ENCODE measurements at regions not wholly inside any gene's neighbourhood (a gene's known extent, or its start where the extent isn't known, plus 50 kb on each side); places are given as distances from the start of the nearest gene placed in this dataset.

GRCh38 chr22:47740109-47740805, 977.8 kb downstream of the TBC1D22A start:
- Histone ChIP-seq H3K27ac (ENCODE audit: low read depth in 2 of 2, low read length in 2 of 2) (no peak overlapping the region), H3K4me1 (ENCODE audit: control insufficient read depth in 2 of 2, insufficient read depth in 2 of 2, low read length in 2 of 2) (no peaks in the 10 kb centered on the region), H3K9ac (ENCODE audit: low read depth in 1 of 2, low read length in 2 of 2) (no peak overlapping the region), H3K9me3 (ENCODE audit: control insufficient read depth in 2 of 2, low read length in 2 of 2) (no peaks in the 10 kb centered on the region), H3K4me3 (ENCODE audit: low read length in 2 of 2) (no peak overlapping the region), H3K27me3 (ENCODE audit: control insufficient read depth in 2 of 2, insufficient read depth in 2 of 2, low read length in 2 of 2) (no peaks in the 10 kb centered on the region), H3K36me3 (ENCODE audit: control insufficient read depth in 2 of 2, insufficient read depth in 2 of 2, low read length in 2 of 2) (no peaks in the 10 kb centered on the region)

- H3K27ac ChIP-seq (ENCODE audit: low read depth in 2 of 2, low read length in 2 of 2) = no peak overlapping the region
These were observed 977.0 kb downstream of the TBC1D22A start for GRCh38 chr22:47739291-47740015.

GRCh38 chr22:47738472-47739013, 976.1 kb downstream of the TBC1D22A start:
- Histone ChIP-seq H3K9me3 (ENCODE audit: control insufficient read depth in 2 of 2, low read length in 2 of 2) (no peaks in the 10 kb centered on the region), H3K4me1 (ENCODE audit: control insufficient read depth in 2 of 2, insufficient read depth in 2 of 2, low read length in 2 of 2) (no peaks in the 10 kb centered on the region), H3K27me3 (ENCODE audit: control insufficient read depth in 2 of 2, insufficient read depth in 2 of 2, low read length in 2 of 2) (no peaks in the 10 kb centered on the region), H3K9ac (ENCODE audit: low read depth in 1 of 2, low read length in 2 of 2) (no peak overlapping the region), H3K36me3 (ENCODE audit: control insufficient read depth in 2 of 2, insufficient read depth in 2 of 2, low read length in 2 of 2) (no peaks in the 10 kb centered on the region), H3K4me3 (ENCODE audit: low read length in 2 of 2) (no peak overlapping the region), H3K27ac (ENCODE audit: low read depth in 2 of 2, low read length in 2 of 2) (no peak overlapping the region)

More at GRCh38 chr22:47739291-47740015, 977.0 kb downstream of the TBC1D22A start:
- Histone ChIP-seq H3K4me1 (ENCODE audit: control insufficient read depth in 2 of 2, insufficient read depth in 2 of 2, low read length in 2 of 2) (no peaks in the 10 kb centered on the region), H3K4me3 (ENCODE audit: low read length in 2 of 2) (no peak overlapping the region), H3K27me3 (ENCODE audit: control insufficient read depth in 2 of 2, insufficient read depth in 2 of 2, low read length in 2 of 2) (no peaks in the 10 kb centered on the region), H3K9me3 (ENCODE audit: control insufficient read depth in 2 of 2, low read length in 2 of 2) (no peaks in the 10 kb centered on the region), H3K36me3 (ENCODE audit: control insufficient read depth in 2 of 2, insufficient read depth in 2 of 2, low read length in 2 of 2) (no peaks in the 10 kb centered on the region), H3K9ac (ENCODE audit: low read depth in 1 of 2, low read length in 2 of 2) (no peak overlapping the region)

GRCh38 chr22:47736186-47737034, 974.0 kb downstream of the TBC1D22A start:
- Histone ChIP-seq H3K4me1 (ENCODE audit: control insufficient read depth in 2 of 2, insufficient read depth in 2 of 2, low read length in 2 of 2) (no peaks in the 10 kb centered on the region), H3K9me3 (ENCODE audit: control insufficient read depth in 2 of 2, low read length in 2 of 2) (no peaks in the 10 kb centered on the region)

GRCh38 chr22:47734511-47734910, 972.1 kb downstream of the TBC1D22A start:
- no peaks in the 10 kb centered on the region for H3K36me3 ChIP-seq (ENCODE audit: control insufficient read depth in 2 of 2, insufficient read depth in 2 of 2, low read length in 2 of 2)
- no peaks in the 10 kb centered on the region for H3K4me1 ChIP-seq (ENCODE audit: control insufficient read depth in 2 of 2, insufficient read depth in 2 of 2, low read length in 2 of 2)
- H3K27ac ChIP-seq (ENCODE audit: low read depth in 2 of 2, low read length in 2 of 2) = no peak overlapping the region
- H3K9ac ChIP-seq (ENCODE audit: low read depth in 1 of 2, low read length in 2 of 2) = no peak overlapping the region
- no peak overlapping the region for H3K4me3 ChIP-seq (ENCODE audit: low read length in 2 of 2)
- no peaks in the 10 kb centered on the region for H3K9me3 ChIP-seq (ENCODE audit: control insufficient read depth in 2 of 2, low read length in 2 of 2)
- H3K27me3 ChIP-seq (ENCODE audit: control insufficient read depth in 2 of 2, insufficient read depth in 2 of 2, low read length in 2 of 2) = no peaks in the 10 kb centered on the region

More at GRCh38 chr22:47736186-47737034, 974.0 kb downstream of the TBC1D22A start:
- no peak overlapping the region for H3K4me3 ChIP-seq (ENCODE audit: low read length in 2 of 2)
- no peak overlapping the region for H3K27ac ChIP-seq (ENCODE audit: low read depth in 2 of 2, low read length in 2 of 2)
- no peak overlapping the region for H3K9ac ChIP-seq (ENCODE audit: low read depth in 1 of 2, low read length in 2 of 2)
- no peaks in the 10 kb centered on the region for H3K36me3 ChIP-seq (ENCODE audit: control insufficient read depth in 2 of 2, insufficient read depth in 2 of 2, low read length in 2 of 2)
- no peaks in the 10 kb centered on the region for H3K27me3 ChIP-seq (ENCODE audit: control insufficient read depth in 2 of 2, insufficient read depth in 2 of 2, low read length in 2 of 2)

GRCh38 chr22:47727641-47728040, 965.2 kb downstream of the TBC1D22A start:
- H3K36me3 ChIP-seq (ENCODE audit: control insufficient read depth in 2 of 2, insufficient read depth in 2 of 2, low read length in 2 of 2) = no peaks in the 10 kb centered on the region

GRCh38 chr22:47724751-47725150, 962.3 kb downstream of the TBC1D22A start:
- Histone ChIP-seq H3K27ac (ENCODE audit: low read depth in 2 of 2, low read length in 2 of 2) (no peak overlapping the region), H3K4me3 (ENCODE audit: low read length in 2 of 2) (no peak overlapping the region), H3K36me3 (ENCODE audit: control insufficient read depth in 2 of 2, insufficient read depth in 2 of 2, low read length in 2 of 2) (no peaks in the 10 kb centered on the region), H3K9me3 (ENCODE audit: control insufficient read depth in 2 of 2, low read length in 2 of 2) (no peaks in the 10 kb centered on the region), H3K9ac (ENCODE audit: low read depth in 1 of 2, low read length in 2 of 2) (no peak overlapping the region), H3K27me3 (ENCODE audit: control insufficient read depth in 2 of 2, insufficient read depth in 2 of 2, low read length in 2 of 2) (no peaks in the 10 kb centered on the region), H3K4me1 (ENCODE audit: control insufficient read depth in 2 of 2, insufficient read depth in 2 of 2, low read length in 2 of 2) (no peaks in the 10 kb centered on the region)

More at GRCh38 chr22:47727641-47728040, 965.2 kb downstream of the TBC1D22A start:
- Histone ChIP-seq H3K27ac (ENCODE audit: low read depth in 2 of 2, low read length in 2 of 2) (no peak overlapping the region), H3K27me3 (ENCODE audit: control insufficient read depth in 2 of 2, insufficient read depth in 2 of 2, low read length in 2 of 2) (no peaks in the 10 kb centered on the region), H3K4me1 (ENCODE audit: control insufficient read depth in 2 of 2, insufficient read depth in 2 of 2, low read length in 2 of 2) (no peaks in the 10 kb centered on the region), H3K4me3 (ENCODE audit: low read length in 2 of 2) (no peak overlapping the region), H3K9ac (ENCODE audit: low read depth in 1 of 2, low read length in 2 of 2) (no peak overlapping the region), H3K9me3 (ENCODE audit: control insufficient read depth in 2 of 2, low read length in 2 of 2) (no peaks in the 10 kb centered on the region)

- no peaks in the 10 kb centered on the region for H3K36me3 ChIP-seq (ENCODE audit: control insufficient read depth in 2 of 2, insufficient read depth in 2 of 2, low read length in 2 of 2)
- H3K4me3 ChIP-seq (ENCODE audit: low read length in 2 of 2) = no peak overlapping the region
- no peak overlapping the region for H3K27ac ChIP-seq (ENCODE audit: low read depth in 2 of 2, low read length in 2 of 2)
- H3K27me3 ChIP-seq (ENCODE audit: control insufficient read depth in 2 of 2, insufficient read depth in 2 of 2, low read length in 2 of 2) = no peaks in the 10 kb centered on the region
- H3K9me3 ChIP-seq (ENCODE audit: control insufficient read depth in 2 of 2, low read length in 2 of 2) = no peaks in the 10 kb centered on the region
- H3K9ac ChIP-seq (ENCODE audit: low read depth in 1 of 2, low read length in 2 of 2) = no peak overlapping the region
- H3K4me1 ChIP-seq (ENCODE audit: control insufficient read depth in 2 of 2, insufficient read depth in 2 of 2, low read length in 2 of 2) = no peaks in the 10 kb centered on the region
These were observed 961.6 kb downstream of the TBC1D22A start for GRCh38 chr22:47724030-47724429.

GRCh38 chr22:47718337-47718736, 955.9 kb downstream of the TBC1D22A start:
- Histone ChIP-seq H3K9me3 (ENCODE audit: control insufficient read depth in 2 of 2, low read length in 2 of 2) (no peaks in the 10 kb centered on the region), H3K27me3 (ENCODE audit: control insufficient read depth in 2 of 2, insufficient read depth in 2 of 2, low read length in 2 of 2) (no peaks in the 10 kb centered on the region), H3K9ac (ENCODE audit: low read depth in 1 of 2, low read length in 2 of 2) (no peak overlapping the region), H3K4me3 (ENCODE audit: low read length in 2 of 2) (no peak overlapping the region), H3K36me3 (ENCODE audit: control insufficient read depth in 2 of 2, insufficient read depth in 2 of 2, low read length in 2 of 2) (no peaks in the 10 kb centered on the region), H3K4me1 (ENCODE audit: control insufficient read depth in 2 of 2, insufficient read depth in 2 of 2, low read length in 2 of 2) (no peaks in the 10 kb centered on the region), H3K27ac (ENCODE audit: low read depth in 2 of 2, low read length in 2 of 2) (no peak overlapping the region)
